Fibroblast of mammary gland (primary cell): ENCODE measurements at regions not wholly inside any gene's neighbourhood (a gene's known extent, or its start where the extent isn't known, plus 50 kb on each side); places are given as distances from the start of the nearest gene placed in this dataset.

Source experiments
- DNase-seq: peaks from one replicate; pipeline ENCODE4 v3.0.0-alpha.2; 2010; ENCODE audit warnings: low read depth
- H3K4me3 ChIP-seq: 2 replicates; pipeline ENCODE4 v1.5.1; 2011; ENCODE audit warnings: low read depth, mild to moderate bottlenecking, low read length, moderate library complexity; ENCODE audit not compliant: control insufficient read depth
- CTCF ChIP-seq: conservative IDR thresholded peaks from 2 replicates; pipeline ENCODE4 v1.5.1; 2011; ENCODE audit warnings: low read depth, low read length, inconsistent platforms; ENCODE audit not compliant: control insufficient read depth, insufficient read depth

DNA sequence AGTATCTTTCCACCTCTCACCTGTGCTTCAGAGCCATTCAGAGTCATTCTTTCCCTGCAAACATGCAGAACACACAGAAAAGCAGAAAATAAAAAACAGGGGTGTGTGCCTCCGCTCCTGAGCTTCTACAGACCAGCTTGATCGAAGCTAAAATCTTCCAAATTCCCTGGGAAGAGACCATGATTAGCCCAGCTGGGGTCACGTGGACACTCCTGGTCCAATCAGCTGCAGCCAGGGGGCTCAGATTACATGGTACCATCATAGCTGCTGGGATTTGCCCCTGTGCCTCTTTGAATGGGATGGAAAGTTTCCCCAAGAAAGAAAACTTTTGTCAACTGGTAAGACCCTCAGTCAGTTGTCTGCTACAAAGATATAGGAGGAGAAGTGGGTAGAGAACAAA, 159.9 kb downstream of the TMEM114 start:
- TF ChIP-seq CTCF, result no peak

GRCh38 chr16:8426569-8426968, 163.7 kb downstream of the TMEM114 start:
- TF ChIP-seq CTCF, result no peak
- no peak overlapping the region for H3K4me3 ChIP-seq
- DNase-seq, result no peak

More for the DNA sequence above, 159.9 kb downstream of the TMEM114 start:
- no peak for DNase-seq
- no peak overlapping the region for H3K4me3 ChIP-seq

GRCh38 chr16:8417145-8417544, 173.2 kb downstream of the TMEM114 start:
- DNase-seq, result no peak
- no peak overlapping the region for H3K4me3 ChIP-seq
- no peak for TF ChIP-seq CTCF

DNA sequence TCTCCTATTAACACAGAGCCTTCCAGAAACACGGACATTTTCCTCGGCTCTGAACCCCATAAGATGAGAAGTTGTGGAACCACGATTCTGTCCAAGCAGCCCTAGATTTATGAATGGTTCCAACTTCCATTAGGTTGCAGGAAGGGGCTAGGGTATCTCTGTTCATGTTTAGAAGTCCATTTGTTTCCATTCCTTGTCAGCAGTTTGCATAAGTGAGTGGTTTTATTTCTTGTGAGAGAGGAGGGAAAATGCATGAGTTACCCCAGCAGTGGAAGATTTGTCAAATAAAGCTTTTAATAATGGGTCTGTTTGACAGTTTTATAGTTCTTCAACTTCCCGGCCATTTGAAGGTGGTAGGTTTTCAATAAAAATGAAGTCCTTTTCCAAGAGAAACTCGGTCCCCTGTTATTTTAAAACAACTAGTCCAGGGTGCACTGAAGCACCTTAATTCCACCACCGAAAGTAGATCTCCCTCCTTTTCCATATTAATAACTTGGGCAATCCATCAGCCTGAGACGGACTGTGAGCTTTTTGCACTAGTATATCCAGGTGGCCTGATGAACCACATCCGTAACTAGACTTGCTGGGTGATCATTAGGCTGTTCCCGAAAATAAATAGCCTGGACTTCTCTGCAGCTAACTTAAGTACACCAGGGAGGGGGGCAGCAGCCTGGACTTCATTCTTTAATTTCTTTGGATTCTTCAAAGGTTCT, 181.3 kb downstream of the TMEM114 start:
- H3K4me3 ChIP-seq, result no peak overlapping the region
- no peak for TF ChIP-seq CTCF
- no peak for DNase-seq

DNA sequence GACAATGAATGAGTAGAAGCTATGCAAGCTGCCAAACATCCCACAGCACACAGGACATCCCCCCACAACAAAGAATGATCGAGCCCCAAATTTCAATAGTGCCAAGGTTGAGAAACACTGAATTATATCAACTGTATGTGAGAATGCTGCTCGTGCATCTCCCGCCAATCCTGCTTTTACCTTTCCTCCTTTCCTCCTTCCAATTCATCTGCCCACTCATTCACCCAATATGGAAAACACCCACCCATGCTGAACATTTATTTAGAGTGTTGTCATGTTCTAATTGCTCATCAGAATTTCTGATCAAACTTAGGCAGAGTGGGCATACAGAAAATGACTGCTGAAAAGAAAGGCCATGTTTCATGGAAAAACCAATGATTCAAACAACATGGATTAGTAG, 183.0 kb downstream of the TMEM114 start:
- H3K4me3 ChIP-seq, result no peak overlapping the region
- TF ChIP-seq CTCF, result no peak
- DNase-seq, result no peak

GRCh38 chr16:8403978-8404749, 186.1 kb downstream of the TMEM114 start:
- no peak for DNase-seq
- no peak for TF ChIP-seq CTCF
- H3K4me3 ChIP-seq, result no peak overlapping the region
